GM10266 (cell line): ENCODE measurements at regions not wholly inside any gene's neighbourhood (a gene's known extent, or its start where the extent isn't known, plus 50 kb on each side); places are given as distances from the start of the nearest gene placed in this dataset.
"Not testable (repeated sequence)": the region's sequence is repeated elsewhere in the genome, so short reads cannot be mapped to it uniquely, and the experiment has no call there.

Experiments
- DNase-seq: peaks from one replicate; pipeline ENCODE4 v3.0.0; 2012; ENCODE audit errors: extremely low spot score
- CTCF ChIP-seq: IDR thresholded peaks from 2 replicates; pipeline ENCODE4 v1.5.1; 2012; ENCODE audit warnings: mild to moderate bottlenecking, low read depth; ENCODE audit not compliant: control insufficient read depth, insufficient read depth; ENCODE audit errors: missing control alignments

GRCh38 chr12:42919691-42920090 is 330.1 kb upstream of the PRICKLE1 start:
- no peak for TF ChIP-seq CTCF
- DNase-seq, result no peak

GRCh38 chr12:42918443-42918842 is 328.9 kb upstream of the PRICKLE1 start:
- no peak for TF ChIP-seq CTCF
- DNase-seq, result no peak

GRCh38 chr12:42916143-42916542 is 326.6 kb upstream of the PRICKLE1 start:
- no peak for DNase-seq
- TF ChIP-seq CTCF, result no peak

- no peak for DNase-seq
- TF ChIP-seq CTCF, result no peak
These were observed 325.9 kb upstream of the PRICKLE1 start for GRCh38 chr12:42915426-42915825.

GRCh38 chr12:42912367-42912766 is 322.8 kb upstream of the PRICKLE1 start:
- no peak for TF ChIP-seq CTCF
- no peak for DNase-seq

GRCh38 chr12:42910656-42911055 is 321.1 kb upstream of the PRICKLE1 start:
- no peak for DNase-seq
- no peak for TF ChIP-seq CTCF

GRCh38 chr12:42908712-42909111 is 319.2 kb upstream of the PRICKLE1 start:
- no peak for DNase-seq
- TF ChIP-seq CTCF, result no peak

GRCh38 chr12:42906801-42907200 is 317.3 kb upstream of the PRICKLE1 start:
- not testable (repeated sequence) for DNase-seq
